Left ventricle myocardium inferior (tissue), 1 donor: ENCODE measurements at regions not wholly inside any gene's neighbourhood (a gene's known extent, or its start where the extent isn't known, plus 50 kb on each side); places are given as distances from the start of the nearest gene placed in this dataset.
"Not testable (repeated sequence)": the region's sequence is repeated elsewhere in the genome, so short reads cannot be mapped to it uniquely, and the experiment has no call there.

ENCODE experiments used
- DNase-seq: peaks from one replicate; pipeline ENCODE4 v3.0.0-alpha.2; 2020
- H3K27ac ChIP-seq: fragments of 200-600 bp; replicated peaks from 2 replicates; pipeline ENCODE4 v1.8.0; 2021
- H3K27me3 ChIP-seq: fragments of 200-600 bp; 2 replicates; pipeline ENCODE4 v1.8.0; 2021; ENCODE audit warnings: low read depth
- H3K36me3 ChIP-seq: fragments of 200-600 bp; 2 replicates; pipeline ENCODE4 v1.8.0; 2021
- H3K4me1 ChIP-seq: fragments of 200-600 bp; 2 replicates; pipeline ENCODE4 v1.8.0; 2021
- H3K4me3 ChIP-seq: fragments of 200-600 bp; 2 replicates; pipeline ENCODE4 v1.8.0; 2021; ENCODE audit warnings: mild to moderate bottlenecking, moderate library complexity
- H3K9me3 ChIP-seq: fragments of 200-600 bp; replicated peaks from 2 replicates; pipeline ENCODE4 v1.8.0; 2021
- intact Hi-C: fragments of 100-400 bp; cut with micrococcal nuclease; formaldehyde crosslinking; loops from one replicate; pipeline ENCODE4 v1.11.0; 2022
- TF ChIP-seq, protein P1 (sequence below): fragments of 200-600 bp; IDR thresholded peaks from 2 replicates; pipeline ENCODE4 v1.8.0; 2021; ENCODE audit warnings: antibody characterized with exemption, mild to moderate bottlenecking, borderline replicate concordance
- donor health status: DM: no; HTN: yes; CAD: no; lungs with severe emphysema.

DNA sequence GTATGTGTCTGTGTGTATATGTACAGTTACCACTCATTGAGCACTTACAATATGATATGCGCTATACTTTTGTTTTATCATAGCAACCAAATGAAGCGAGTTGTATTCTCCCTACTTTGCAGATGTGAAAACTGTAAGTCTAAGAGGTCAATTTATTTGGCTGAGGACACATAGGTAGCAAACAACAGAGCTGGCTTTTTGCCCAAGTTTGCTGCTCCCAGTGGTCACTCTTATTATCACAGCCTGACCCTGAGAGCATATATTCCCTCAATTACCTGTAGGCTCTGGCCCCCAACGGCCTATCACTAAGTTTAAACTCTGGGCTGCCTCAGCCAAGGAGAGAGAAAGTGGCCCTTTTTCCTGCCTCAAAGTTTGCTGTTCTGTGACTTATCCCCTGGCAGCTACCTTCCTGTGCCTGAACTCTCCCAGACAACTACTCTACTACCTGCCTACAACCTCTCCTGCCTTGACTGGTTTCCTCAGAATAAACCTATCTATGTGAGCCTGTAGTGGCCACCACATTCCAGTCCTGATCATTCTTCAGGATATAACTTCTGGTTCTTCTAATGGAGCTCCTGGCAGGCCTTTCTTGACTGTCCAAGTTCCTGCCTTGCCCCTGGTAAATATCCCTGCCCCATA, 221.8 kb downstream of the FRK start:
- TF ChIP-seq, protein P1, sequence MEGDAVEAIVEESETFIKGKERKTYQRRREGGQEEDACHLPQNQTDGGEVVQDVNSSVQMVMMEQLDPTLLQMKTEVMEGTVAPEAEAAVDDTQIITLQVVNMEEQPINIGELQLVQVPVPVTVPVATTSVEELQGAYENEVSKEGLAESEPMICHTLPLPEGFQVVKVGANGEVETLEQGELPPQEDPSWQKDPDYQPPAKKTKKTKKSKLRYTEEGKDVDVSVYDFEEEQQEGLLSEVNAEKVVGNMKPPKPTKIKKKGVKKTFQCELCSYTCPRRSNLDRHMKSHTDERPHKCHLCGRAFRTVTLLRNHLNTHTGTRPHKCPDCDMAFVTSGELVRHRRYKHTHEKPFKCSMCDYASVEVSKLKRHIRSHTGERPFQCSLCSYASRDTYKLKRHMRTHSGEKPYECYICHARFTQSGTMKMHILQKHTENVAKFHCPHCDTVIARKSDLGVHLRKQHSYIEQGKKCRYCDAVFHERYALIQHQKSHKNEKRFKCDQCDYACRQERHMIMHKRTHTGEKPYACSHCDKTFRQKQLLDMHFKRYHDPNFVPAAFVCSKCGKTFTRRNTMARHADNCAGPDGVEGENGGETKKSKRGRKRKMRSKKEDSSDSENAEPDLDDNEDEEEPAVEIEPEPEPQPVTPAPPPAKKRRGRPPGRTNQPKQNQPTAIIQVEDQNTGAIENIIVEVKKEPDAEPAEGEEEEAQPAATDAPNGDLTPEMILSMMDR = peak; percentile 58
- DNase-seq = no peak
- H3K4me1 ChIP-seq = no peaks in the 10 kb centered on the region
- intact Hi-C loops = no loop called here
- H3K9me3 ChIP-seq = no peaks in the 10 kb centered on the region
- H3K4me3 ChIP-seq = no peak overlapping the region
- no peak overlapping the region for H3K27ac ChIP-seq
- H3K27me3 ChIP-seq = no peaks in the 10 kb centered on the region
- H3K36me3 ChIP-seq = no peaks in the 10 kb centered on the region

GRCh38 chr6:115838216-115838615, 222.5 kb downstream of the FRK start:
- H3K27ac ChIP-seq = no peak overlapping the region
- H3K4me3 ChIP-seq = no peak overlapping the region
- no peaks in the 10 kb centered on the region for H3K4me1 ChIP-seq
- TF ChIP-seq, protein P1 = no peak
- intact Hi-C loops = no loop called here
- no peaks in the 10 kb centered on the region for H3K27me3 ChIP-seq
- no peaks in the 10 kb centered on the region for H3K36me3 ChIP-seq
- H3K9me3 ChIP-seq = no peaks in the 10 kb centered on the region
- no peak for DNase-seq

GRCh38 chr6:115836374-115836773, 224.3 kb downstream of the FRK start:
- intact Hi-C loops, H3K9me3 ChIP-seq, H3K36me3 ChIP-seq, H3K27ac ChIP-seq, DNase-seq, H3K4me1 ChIP-seq, H3K27me3 ChIP-seq, H3K4me3 ChIP-seq: not testable (repeated sequence)

- Histone ChIP-seq H3K9me3 (no peaks in the 10 kb centered on the region), H3K4me1 (no peaks in the 10 kb centered on the region), H3K4me3 (no peak overlapping the region), H3K27ac (no peak overlapping the region), H3K36me3 (no peaks in the 10 kb centered on the region), H3K27me3 (no peaks in the 10 kb centered on the region)
- TF ChIP-seq, protein P1 = no peak
- DNase-seq = no peak
- intact Hi-C loops = no loop called here
These were observed 225.4 kb downstream of the FRK start for GRCh38 chr6:115835314-115835713.

DNA sequence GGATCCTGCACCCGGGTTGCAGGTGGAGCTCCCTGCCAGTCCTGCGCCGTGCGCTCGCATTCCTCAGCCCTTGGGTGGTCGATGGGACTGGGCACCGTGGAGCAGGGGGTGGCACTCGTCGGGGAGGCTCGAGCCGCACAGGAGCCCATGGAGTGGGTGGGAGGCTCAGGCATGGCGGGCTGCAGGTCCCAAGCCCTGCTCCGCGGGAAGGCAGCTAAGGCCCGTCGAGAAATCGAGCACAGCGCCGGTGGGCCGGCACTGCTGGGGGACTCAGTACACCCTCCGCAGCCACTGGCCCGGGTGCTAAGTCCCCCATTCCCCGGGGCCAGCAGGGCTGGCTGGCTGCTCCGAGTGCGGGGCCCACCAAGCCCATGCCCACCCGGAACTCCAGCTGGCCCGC, 226.1 kb downstream of the FRK start:
- H3K36me3 ChIP-seq, DNase-seq, intact Hi-C loops, H3K27me3 ChIP-seq, H3K4me1 ChIP-seq, H3K9me3 ChIP-seq, H3K4me3 ChIP-seq, H3K27ac ChIP-seq: not testable (repeated sequence)

GRCh38 chr6:115832786-115833185, 227.9 kb downstream of the FRK start:
- H3K36me3 ChIP-seq = no peaks in the 10 kb centered on the region
- H3K27me3 ChIP-seq = no peaks in the 10 kb centered on the region
- intact Hi-C loops = no loop called here
- no peaks in the 10 kb centered on the region for H3K4me1 ChIP-seq
- DNase-seq = no peak
- no peak overlapping the region for H3K27ac ChIP-seq
- TF ChIP-seq, protein P1 = no peak
- H3K4me3 ChIP-seq = no peak overlapping the region
- no peaks in the 10 kb centered on the region for H3K9me3 ChIP-seq
